ENCODE measurements at regions not wholly inside any gene's neighbourhood (a gene's known extent, or its start where the extent isn't known, plus 50 kb on each side); places are given as distances from the start of the nearest gene placed in this dataset.

DNA sequence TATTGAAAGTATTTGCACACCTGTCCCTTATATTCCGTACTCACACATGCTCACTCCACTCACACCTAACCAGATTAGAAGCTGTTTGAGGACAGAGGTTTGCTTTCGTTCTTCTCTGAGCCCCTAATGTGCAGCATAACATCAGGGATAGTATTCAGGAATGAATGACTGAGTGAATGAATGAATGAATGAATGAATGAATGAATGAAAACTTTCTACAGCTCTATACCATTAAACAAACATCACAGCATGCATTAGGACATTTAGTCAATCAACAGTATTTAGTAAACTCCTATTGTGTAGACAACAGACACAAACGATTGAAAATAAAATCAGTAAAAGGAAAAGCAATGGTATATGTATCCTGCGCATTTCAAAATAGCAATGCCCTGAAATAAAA, 212.7 kb downstream of the SHQ1 start:
- H3K4me1 Mint-ChIP-seq (ENCODE audit: low read depth) = peaks cover 11% of the 10 kb centered on the region
- DNase-seq = no peak
- H3K27me3 Mint-ChIP-seq (ENCODE audit: low read depth) = no peaks in the 10 kb centered on the region
- no peak overlapping the region for H3K27ac Mint-ChIP-seq
- H3K36me3 Mint-ChIP-seq (ENCODE audit: low read depth) = peaks cover 3% of the 10 kb centered on the region
- ATAC-seq = no peak
- H3K4me3 Mint-ChIP-seq = no peak overlapping the region
- POLR2A ChIA-PET = no interaction called here
- H3K9me3 Mint-ChIP-seq (ENCODE audit: insufficient read depth) = peaks cover 3% of the 10 kb centered on the region
- CTCF ChIA-PET = no interaction called here

DNA sequence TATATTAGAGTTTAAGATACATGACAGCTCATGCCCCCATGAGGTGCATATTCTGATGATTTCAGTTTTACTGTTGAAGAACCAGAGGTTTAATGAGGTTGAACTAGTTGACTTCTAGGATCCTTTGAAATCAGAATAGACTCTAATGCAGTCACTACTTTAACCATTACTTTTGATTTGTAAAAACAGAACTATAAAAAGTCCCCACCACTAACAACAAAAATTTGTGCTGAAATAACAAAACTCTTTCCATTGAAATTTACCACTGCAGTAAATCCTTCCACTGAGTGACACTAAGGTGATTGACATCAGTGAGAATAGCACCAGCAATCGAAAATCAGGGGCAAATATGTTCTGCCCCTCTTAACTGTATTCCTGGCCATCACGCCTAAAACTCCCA, 214.1 kb downstream of the SHQ1 start:
- DNase-seq = no peak
- H3K36me3 Mint-ChIP-seq (ENCODE audit: low read depth) = peaks cover 3% of the 10 kb centered on the region
- no peak overlapping the region for H3K4me3 Mint-ChIP-seq
- ChIA-PET CTCF (interaction anchor here (1.2 kb wide), 1 partner anchor 31 kb away, joined by 3 read pairs; no protein-coding TSS in a partner anchor), POLR2A (no interaction called here)
- H3K9me3 Mint-ChIP-seq (ENCODE audit: insufficient read depth) = peaks cover 3% of the 10 kb centered on the region
- H3K27me3 Mint-ChIP-seq (ENCODE audit: low read depth) = no peaks in the 10 kb centered on the region
- no peak overlapping the region for H3K27ac Mint-ChIP-seq
- H3K4me1 Mint-ChIP-seq (ENCODE audit: low read depth) = peaks cover 17% of the 10 kb centered on the region
- no peak for ATAC-seq

DNA sequence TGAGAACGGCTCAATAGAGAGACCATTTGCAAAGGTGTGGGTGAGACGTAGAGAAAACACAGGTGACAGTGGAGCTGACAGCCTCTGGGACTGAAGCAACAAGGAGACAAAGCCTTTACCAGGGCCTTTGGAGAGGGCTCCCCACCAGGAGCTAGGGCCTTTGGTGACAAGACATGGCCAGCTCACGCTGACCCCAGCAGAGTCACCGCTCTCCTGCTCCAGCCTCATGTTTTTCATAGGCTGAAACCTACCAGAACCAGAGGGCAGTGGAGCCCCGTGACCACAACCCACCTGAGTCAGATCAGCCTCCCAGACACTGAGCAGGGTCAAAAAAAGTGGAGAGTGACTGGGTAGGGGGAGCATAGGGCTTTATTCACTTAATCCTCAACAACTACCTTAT, 214.7 kb downstream of the SHQ1 start:
- Mint-ChIP-seq H3K4me3 (no peak overlapping the region), H3K27ac (no peak overlapping the region), H3K9me3 (ENCODE audit: insufficient read depth) (peaks cover 3% of the 10 kb centered on the region), H3K36me3 (ENCODE audit: low read depth) (peaks cover 3% of the 10 kb centered on the region), H3K27me3 (ENCODE audit: low read depth) (no peaks in the 10 kb centered on the region), H3K4me1 (ENCODE audit: low read depth) (peaks cover 23% of the 10 kb centered on the region)
- no peak for ATAC-seq
- DNase-seq = no peak
- CTCF ChIA-PET = interaction anchor here (1.2 kb wide), 1 partner anchor 32 kb away, joined by 3 read pairs; no protein-coding TSS in a partner anchor
- POLR2A ChIA-PET = no interaction called here

DNA sequence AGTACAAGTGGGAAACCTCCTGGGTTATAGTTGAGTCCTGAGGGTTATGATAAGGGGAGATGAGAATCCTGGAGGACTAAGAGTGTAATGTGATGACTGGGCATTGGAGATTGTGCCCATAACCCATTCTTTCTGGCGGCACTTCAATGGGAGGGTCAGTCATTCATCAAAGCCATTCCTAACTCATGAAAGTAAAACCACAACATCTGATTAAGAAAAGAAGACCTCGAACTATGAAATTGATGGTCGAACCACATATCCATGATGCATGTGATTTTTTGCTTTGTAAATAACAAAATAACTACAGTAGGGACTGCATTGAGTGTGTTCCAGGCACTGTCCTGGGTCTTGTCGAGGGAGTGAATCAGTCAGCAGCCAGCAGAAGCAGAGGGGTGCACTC, 215.1 kb downstream of the SHQ1 start:
- Mint-ChIP-seq H3K9me3 (ENCODE audit: insufficient read depth) (peaks cover 3% of the 10 kb centered on the region), H3K27ac (no peak overlapping the region), H3K36me3 (ENCODE audit: low read depth) (peaks cover 3% of the 10 kb centered on the region), H3K4me1 (ENCODE audit: low read depth) (peaks cover 27% of the 10 kb centered on the region), H3K4me3 (no peak overlapping the region), H3K27me3 (ENCODE audit: low read depth) (no peaks in the 10 kb centered on the region)
- ChIA-PET POLR2A (no interaction called here), CTCF (no interaction called here)
- ATAC-seq = no peak
- no peak for DNase-seq

DNA sequence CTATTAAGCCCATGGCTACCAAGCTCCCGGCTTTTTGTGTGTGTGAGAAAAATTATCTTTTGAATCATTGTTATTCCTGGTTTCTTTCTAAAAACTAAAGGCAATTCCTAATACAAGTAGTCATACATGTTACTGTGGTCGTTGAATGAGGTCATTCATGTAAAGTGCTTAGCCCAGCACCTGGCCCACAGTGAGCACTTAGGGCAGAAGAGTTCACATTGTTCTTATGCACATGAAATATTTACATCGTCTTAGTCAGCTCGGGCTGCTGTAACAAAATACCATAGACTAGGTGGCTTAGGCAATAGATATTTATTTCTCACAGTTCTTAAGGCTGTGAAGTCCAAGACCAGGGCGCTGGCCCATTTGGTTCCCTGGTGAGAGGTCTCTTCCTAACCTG, 216.1 kb downstream of the SHQ1 start:
- H3K27me3 Mint-ChIP-seq (ENCODE audit: low read depth) = no peaks in the 10 kb centered on the region
- no peak for ATAC-seq
- H3K4me3 Mint-ChIP-seq = no peak overlapping the region
- H3K36me3 Mint-ChIP-seq (ENCODE audit: low read depth) = peaks cover 3% of the 10 kb centered on the region
- H3K4me1 Mint-ChIP-seq (ENCODE audit: low read depth) = peaks cover 31% of the 10 kb centered on the region
- no peak for DNase-seq
- H3K9me3 Mint-ChIP-seq (ENCODE audit: insufficient read depth) = peaks cover 3% of the 10 kb centered on the region
- ChIA-PET POLR2A (no interaction called here), CTCF (no interaction called here)
- H3K27ac Mint-ChIP-seq = no peak overlapping the region

DNA sequence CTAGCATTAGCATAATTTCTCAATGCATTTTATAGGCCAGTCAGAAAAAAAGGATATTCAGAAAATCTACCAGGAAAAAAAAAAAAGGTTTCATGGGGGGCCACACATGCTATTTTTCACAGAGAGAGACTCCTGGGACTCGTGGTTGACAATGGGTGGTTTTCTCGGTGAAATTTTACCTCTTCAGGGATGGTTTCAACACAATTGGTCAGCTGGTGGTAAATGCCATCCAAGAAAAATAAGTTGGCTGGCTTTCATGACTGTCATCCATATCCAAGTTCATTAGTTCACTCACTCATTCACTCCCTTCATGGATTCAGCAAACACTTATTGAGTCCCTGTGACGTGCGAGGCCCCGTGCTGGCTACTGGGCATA, 217.3 kb downstream of the SHQ1 start:
- POLR2A ChIA-PET = no interaction called here
- Mint-ChIP-seq H3K9me3 (ENCODE audit: insufficient read depth) (peaks cover 3% of the 10 kb centered on the region), H3K36me3 (ENCODE audit: low read depth) (peaks cover 3% of the 10 kb centered on the region), H3K4me3 (no peak overlapping the region), H3K4me1 (ENCODE audit: low read depth) (peaks cover 34% of the 10 kb centered on the region), H3K27me3 (ENCODE audit: low read depth) (no peaks in the 10 kb centered on the region), H3K27ac (no peak overlapping the region)
- CTCF ChIA-PET = interaction anchor here (0.6 to 0.9 kb wide), 2 partner anchors 35 to 828 kb away, joined by 3 read pairs; no protein-coding TSS in a partner anchor
- ATAC-seq (no peak), DNase-seq (no peak)

DNA sequence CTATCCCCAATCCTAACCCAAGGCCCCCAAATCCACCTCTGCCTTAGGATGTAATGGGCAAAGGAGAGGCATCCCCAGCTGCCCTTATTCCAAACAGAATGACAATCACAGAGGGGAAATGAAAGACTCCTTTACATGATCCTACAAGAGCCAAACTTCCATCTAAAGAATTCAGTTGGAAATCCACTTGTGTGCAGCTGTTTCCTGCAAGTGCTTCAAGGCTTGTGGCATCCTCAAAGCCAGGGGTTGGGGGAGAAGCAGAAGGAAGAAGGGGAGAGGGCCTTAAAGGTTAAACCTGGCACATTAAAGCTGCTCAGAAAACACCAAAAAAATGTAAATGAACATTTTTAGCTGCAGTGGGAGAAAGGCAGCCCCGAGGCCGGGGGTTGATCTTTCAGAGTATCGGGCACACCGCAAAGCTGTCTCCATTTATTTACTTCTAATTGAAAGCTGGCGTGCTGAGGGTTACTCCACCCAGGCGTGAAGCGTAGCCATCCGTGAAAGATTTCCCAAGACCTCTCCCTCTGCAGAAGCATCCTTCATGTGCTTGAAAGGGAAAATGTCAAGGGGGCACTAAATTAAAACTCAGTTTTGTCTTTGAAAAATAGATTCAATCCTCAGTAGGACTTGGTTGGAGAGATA, 217.8 kb downstream of the SHQ1 start:
- DNase-seq (no peak), ATAC-seq (no peak)
- Mint-ChIP-seq H3K36me3 (ENCODE audit: low read depth) (peaks cover 3% of the 10 kb centered on the region), H3K4me3 (no peak overlapping the region), H3K9me3 (ENCODE audit: insufficient read depth) (peaks cover 3% of the 10 kb centered on the region), H3K27me3 (ENCODE audit: low read depth) (no peaks in the 10 kb centered on the region), H3K27ac (peak overlapping the region; percentile 6), H3K4me1 (ENCODE audit: low read depth) (peaks cover 34% of the 10 kb centered on the region)
- POLR2A ChIA-PET = no interaction called here
- CTCF ChIA-PET = interaction anchor here (0.9 kb wide), 1 partner anchor 35 kb away, joined by 3 read pairs; no protein-coding TSS in a partner anchor

DNA sequence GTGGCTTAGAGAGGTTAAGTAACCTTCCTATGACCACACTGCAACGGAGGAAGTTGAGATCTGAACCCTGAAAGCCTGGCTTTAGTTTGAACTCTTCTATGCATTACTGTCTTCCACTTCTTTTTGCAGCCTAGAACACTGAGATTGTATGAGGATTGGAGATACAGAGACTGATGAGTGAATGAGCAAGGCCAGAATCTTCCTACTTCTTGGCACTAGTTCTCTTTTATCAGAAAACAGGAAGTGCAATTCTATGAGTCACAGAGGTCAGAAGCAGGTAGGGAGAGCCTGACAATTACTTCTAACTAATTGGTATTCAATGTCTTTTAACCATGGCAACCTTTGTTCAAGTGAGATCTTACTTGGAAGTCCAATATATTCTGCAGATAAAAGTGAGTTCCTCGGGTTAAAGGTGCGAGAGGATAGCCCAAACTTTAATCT, 219.0 kb downstream of the SHQ1 start:
- Mint-ChIP-seq H3K36me3 (ENCODE audit: low read depth) (peaks cover 3% of the 10 kb centered on the region), H3K4me3 (no peak overlapping the region), H3K27me3 (ENCODE audit: low read depth) (no peaks in the 10 kb centered on the region), H3K4me1 (ENCODE audit: low read depth) (peaks cover 33% of the 10 kb centered on the region), H3K27ac (peak overlapping the region; percentile 77), H3K9me3 (ENCODE audit: insufficient read depth) (peaks cover 3% of the 10 kb centered on the region)
- POLR2A ChIA-PET = no interaction called here
- no peak for DNase-seq
- ATAC-seq = peak; percentile 68
- CTCF ChIA-PET = interaction anchor here (1.1 kb wide), 1 partner anchor 193 kb away, joined by 3 read pairs; no protein-coding TSS in a partner anchor

DNA sequence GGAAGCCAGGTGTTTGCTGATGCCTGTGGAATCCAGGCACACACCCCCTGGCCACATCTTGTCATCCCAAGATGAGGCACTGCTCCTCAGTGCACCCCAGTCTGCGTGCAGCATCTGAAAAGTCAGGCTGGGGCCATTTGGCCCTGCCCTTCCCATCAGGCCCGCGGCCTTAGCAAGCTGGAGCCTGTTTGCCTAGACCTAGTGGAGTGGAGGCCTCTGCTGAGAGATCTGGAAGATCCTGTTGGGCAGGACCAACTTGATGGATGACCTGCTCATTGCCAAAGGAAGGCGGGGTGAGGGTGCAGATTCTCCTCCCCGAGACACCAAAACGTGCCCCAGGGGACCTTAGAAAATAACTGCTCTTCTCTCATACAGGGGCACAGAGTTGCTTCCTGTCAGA, 220.2 kb downstream of the SHQ1 start:
- H3K27ac Mint-ChIP-seq = peak overlapping the region; percentile 60
- H3K36me3 Mint-ChIP-seq (ENCODE audit: low read depth) = peaks cover 3% of the 10 kb centered on the region
- CTCF ChIA-PET = interaction anchor here (1.1 kb wide), 1 partner anchor 194 kb away, joined by 3 read pairs; no protein-coding TSS in a partner anchor
- H3K9me3 Mint-ChIP-seq (ENCODE audit: insufficient read depth) = peaks cover 3% of the 10 kb centered on the region
- H3K4me1 Mint-ChIP-seq (ENCODE audit: low read depth) = peaks cover 31% of the 10 kb centered on the region
- no peak for ATAC-seq
- POLR2A ChIA-PET = no interaction called here
- H3K27me3 Mint-ChIP-seq (ENCODE audit: low read depth) = no peaks in the 10 kb centered on the region
- no peak for DNase-seq
- H3K4me3 Mint-ChIP-seq = no peak overlapping the region

DNA sequence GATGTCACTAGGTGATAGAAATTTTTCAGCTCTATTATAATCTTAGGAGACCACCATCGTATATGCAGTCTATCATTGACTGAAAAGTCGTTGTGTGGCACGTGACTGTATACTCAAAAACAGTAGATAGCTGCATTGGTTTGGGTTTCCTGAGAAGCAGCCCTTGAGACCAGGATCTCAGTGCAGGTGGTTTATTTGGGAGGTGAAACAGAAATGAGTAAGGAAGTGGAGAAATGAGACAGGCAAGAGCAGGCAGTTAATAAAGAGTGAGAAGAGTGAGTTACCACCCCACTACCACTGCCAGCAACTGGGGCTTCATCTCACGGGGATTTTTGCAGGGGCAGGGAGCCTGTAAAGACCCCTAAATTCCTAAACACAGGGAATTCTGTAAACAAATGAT, 221.0 kb downstream of the SHQ1 start:
- no peaks in the 10 kb centered on the region for H3K27me3 Mint-ChIP-seq (ENCODE audit: low read depth)
- POLR2A ChIA-PET = no interaction called here
- H3K4me1 Mint-ChIP-seq (ENCODE audit: low read depth) = peaks cover 31% of the 10 kb centered on the region
- H3K27ac Mint-ChIP-seq = no peak overlapping the region
- no peak overlapping the region for H3K4me3 Mint-ChIP-seq
- DNase-seq = no peak
- ATAC-seq = no peak
- peaks cover 3% of the 10 kb centered on the region for H3K36me3 Mint-ChIP-seq (ENCODE audit: low read depth)
- H3K9me3 Mint-ChIP-seq (ENCODE audit: insufficient read depth) = peaks cover 3% of the 10 kb centered on the region
- CTCF ChIA-PET = no interaction called here

DNA sequence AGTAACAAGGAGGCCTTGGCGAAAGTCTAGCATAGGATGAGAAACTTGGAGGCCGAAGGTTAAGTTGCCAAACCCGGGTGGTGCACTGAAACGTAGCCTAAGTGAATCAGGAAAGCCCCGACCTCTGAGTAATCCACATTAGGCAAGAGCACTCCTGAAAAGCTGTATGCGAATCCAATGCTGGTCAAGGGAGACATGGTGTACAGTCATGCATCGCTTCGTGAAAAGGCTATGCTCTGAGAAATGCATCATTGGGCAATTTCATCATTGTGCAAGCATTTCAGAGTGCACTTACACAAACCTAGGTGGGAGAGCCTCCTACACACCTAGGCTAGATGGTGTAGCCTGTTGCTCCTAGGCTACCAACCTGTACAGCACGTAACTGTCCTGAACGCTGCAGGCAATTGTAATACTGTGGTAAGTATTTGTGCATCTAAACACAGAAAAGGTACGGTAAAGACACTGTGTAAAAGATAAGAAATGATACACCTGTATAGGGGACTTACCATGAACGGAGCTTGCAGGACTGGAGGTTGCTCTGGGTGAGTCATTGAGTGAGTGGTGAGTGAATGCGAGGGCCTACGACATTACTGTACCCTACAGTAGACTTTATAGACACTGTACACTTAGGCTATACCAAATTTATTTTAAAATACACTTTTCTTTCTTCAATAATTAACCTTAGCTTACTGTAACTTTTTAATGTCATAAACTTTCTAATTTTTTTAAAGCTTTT, 222.5 kb downstream of the SHQ1 start:
- DNase-seq (no peak), ATAC-seq (no peak)
- ChIA-PET POLR2A (no interaction called here), CTCF (no interaction called here)
- H3K27me3 Mint-ChIP-seq (ENCODE audit: low read depth) = no peaks in the 10 kb centered on the region
- no peaks in the 10 kb centered on the region for H3K9me3 Mint-ChIP-seq (ENCODE audit: insufficient read depth)
- H3K4me3 Mint-ChIP-seq = no peak overlapping the region
- no peaks in the 10 kb centered on the region for H3K36me3 Mint-ChIP-seq (ENCODE audit: low read depth)
- H3K27ac Mint-ChIP-seq = no peak overlapping the region
- H3K4me1 Mint-ChIP-seq (ENCODE audit: low read depth) = peaks cover 31% of the 10 kb centered on the region

DNA sequence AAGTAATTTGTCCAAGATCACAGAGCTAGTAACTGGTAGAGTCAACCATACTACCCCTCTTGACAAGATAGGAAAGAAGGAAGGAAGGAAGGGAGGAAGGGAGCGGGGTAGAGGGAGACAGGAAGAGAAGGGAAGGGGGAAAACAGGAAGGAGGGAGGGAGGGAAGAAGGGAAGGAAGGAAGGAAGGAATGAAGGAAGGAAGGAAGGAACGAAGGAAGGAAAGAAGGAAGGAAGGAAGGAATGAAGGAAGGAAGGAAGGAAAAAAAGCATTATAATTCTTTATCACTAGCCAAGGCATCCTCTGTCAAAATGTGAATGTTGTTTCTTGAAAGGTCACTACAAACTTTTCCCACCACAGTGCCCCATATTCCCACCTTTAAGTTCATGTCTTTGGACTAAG, 223.6 kb downstream of the SHQ1 start:
- no peak overlapping the region for H3K27ac Mint-ChIP-seq
- ChIA-PET CTCF (interaction anchor here (0.6 kb wide), 1 partner anchor 24 kb away, joined by 3 read pairs; no protein-coding TSS in a partner anchor), POLR2A (no interaction called here)
- no peaks in the 10 kb centered on the region for H3K36me3 Mint-ChIP-seq (ENCODE audit: low read depth)
- H3K9me3 Mint-ChIP-seq (ENCODE audit: insufficient read depth) = no peaks in the 10 kb centered on the region
- H3K4me1 Mint-ChIP-seq (ENCODE audit: low read depth) = peaks cover 27% of the 10 kb centered on the region
- DNase-seq (no peak), ATAC-seq (no peak)
- no peaks in the 10 kb centered on the region for H3K27me3 Mint-ChIP-seq (ENCODE audit: low read depth)
- no peak overlapping the region for H3K4me3 Mint-ChIP-seq

Measured in activated CD8-positive, alpha-beta T cell treated with anti-CD3 and anti-CD28 coated beads, Interleukin-2, amount 10 ng/mL, durations not matched to agents 7 days and 5 days (primary cell).